T-helper 17 cell (primary cell): ENCODE measurements at regions not wholly inside any gene's neighbourhood (a gene's known extent, or its start where the extent isn't known, plus 50 kb on each side); places are given as distances from the start of the nearest gene placed in this dataset.

Experiments
- ATAC-seq: fragments of 150-1000 bp; cut with Tn5 transposase; 2 replicates; pipeline ENCODE4 v1.10.0; 2021; ENCODE audit warnings: mild to moderate bottlenecking, moderate library complexity
- DNase-seq, 3 donors: peaks; one replicate each; pipeline versions ENCODE4 v3.0.0 to v3.0.0-alpha.2; 2020 to 2021
- H3K9me3 ChIP-seq: one replicate; pipeline ENCODE4 v1.7.0; 2013; ENCODE audit warnings: low read length, mild to moderate bottlenecking; ENCODE audit not compliant: control insufficient read depth, poor library complexity, severe bottlenecking
- H3K27ac Mint-ChIP-seq: one replicate; pipeline ENCODE4 v1.8.0; 2022; ENCODE audit warnings: mild to moderate bottlenecking, moderate library complexity, mixed read lengths
- H3K27me3 Mint-ChIP-seq: one replicate; pipeline ENCODE4 v1.8.0; 2022; ENCODE audit warnings: mixed read lengths
- H3K36me3 Mint-ChIP-seq: one replicate; pipeline ENCODE4 v1.8.0; 2022; ENCODE audit warnings: low read depth, mixed read lengths
- H3K4me1 Mint-ChIP-seq: one replicate; pipeline ENCODE4 v1.8.0; 2022; ENCODE audit warnings: mild to moderate bottlenecking, mixed read lengths
- H3K4me3 Mint-ChIP-seq: one replicate; pipeline ENCODE4 v1.8.0; 2022; ENCODE audit warnings: mild to moderate bottlenecking, moderate library complexity, mixed read lengths

DNA sequence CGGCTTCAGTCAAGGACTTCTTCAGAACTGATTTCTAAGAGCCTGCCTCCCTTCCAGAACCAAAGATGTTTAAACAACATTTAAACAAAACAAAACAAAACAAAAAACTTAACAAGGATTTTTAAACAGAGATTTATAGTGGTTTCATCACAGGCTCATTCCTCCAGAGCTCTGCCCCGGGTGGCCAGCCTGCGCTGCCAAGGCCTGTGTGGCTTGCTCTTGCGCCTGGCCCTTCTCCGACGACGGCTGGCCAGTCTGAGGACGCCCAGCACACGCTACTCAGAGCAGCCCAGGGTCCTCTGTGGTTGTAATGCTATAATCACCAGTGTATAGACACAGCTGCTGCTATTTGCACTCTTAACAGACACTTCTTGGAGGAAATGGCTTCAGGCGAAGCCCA lies 307.2 kb upstream of the MYOCD start:
- no peak overlapping the region for H3K4me3 Mint-ChIP-seq
- no peaks in the 10 kb centered on the region for H3K9me3 ChIP-seq
- H3K27ac Mint-ChIP-seq = no peak overlapping the region
- no peaks in the 10 kb centered on the region for H3K36me3 Mint-ChIP-seq
- ATAC-seq (no peak), DNase-seq (no peak)
- H3K4me1 Mint-ChIP-seq = no peaks in the 10 kb centered on the region
- H3K27me3 Mint-ChIP-seq = no peaks in the 10 kb centered on the region

DNA sequence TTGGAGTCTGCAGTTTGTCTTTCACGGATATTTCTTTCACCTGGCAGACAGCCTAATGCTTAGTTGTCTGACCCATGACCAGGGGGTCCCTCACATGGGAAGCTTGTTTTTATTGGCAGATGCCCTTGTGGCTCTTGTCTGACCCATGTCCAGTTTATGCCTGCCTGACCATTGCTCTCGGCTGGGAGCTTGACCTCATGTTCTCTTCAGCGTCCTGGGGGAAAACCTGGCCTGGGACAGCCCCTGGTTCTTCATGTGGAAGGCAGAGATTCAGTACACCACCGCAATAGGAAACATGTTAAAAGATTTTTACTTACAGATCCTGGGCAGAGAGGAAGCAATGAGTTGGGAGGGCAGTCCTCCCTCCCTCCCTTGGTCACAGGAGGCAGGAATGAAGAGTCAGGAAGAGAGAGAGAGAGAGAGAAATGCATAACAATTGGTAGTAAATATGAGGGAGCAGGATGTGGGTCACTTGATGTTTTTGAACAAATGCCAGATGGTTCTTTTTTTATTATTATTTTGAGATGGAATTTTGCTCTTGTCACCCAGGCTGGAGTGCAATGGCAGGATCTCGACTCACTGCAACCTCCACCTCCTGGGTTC lies 302.7 kb upstream of the MYOCD start:
- DNase-seq (no peak), ATAC-seq (no peak)
- Mint-ChIP-seq H3K27ac (no peak overlapping the region), H3K27me3 (no peaks in the 10 kb centered on the region), H3K36me3 (no peaks in the 10 kb centered on the region), H3K4me1 (no peaks in the 10 kb centered on the region), H3K4me3 (no peak overlapping the region)
- H3K9me3 ChIP-seq = no peaks in the 10 kb centered on the region

DNA sequence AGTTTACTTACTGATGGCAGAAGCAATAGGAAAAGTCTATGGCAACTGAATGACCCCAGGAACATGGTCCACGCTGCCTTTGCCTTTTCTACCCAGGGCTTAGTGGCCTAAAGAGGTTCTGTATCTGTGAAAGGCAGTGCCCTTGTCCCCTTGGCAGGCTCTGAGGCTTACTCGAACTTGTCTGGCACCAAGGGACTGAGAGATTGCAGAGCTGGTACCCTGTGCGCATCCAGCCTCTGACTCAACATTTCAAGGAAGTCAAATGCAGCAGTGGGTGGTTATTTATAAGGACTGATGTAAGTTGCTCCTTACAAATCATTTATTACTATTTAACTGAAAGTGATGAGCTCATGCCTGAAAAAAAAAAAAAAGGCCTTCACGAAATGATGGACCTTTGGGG lies 299.9 kb upstream of the MYOCD start:
- DNase-seq = no peak
- Mint-ChIP-seq H3K4me1 (no peaks in the 10 kb centered on the region), H3K4me3 (no peak overlapping the region), H3K27me3 (no peaks in the 10 kb centered on the region), H3K36me3 (no peaks in the 10 kb centered on the region), H3K27ac (no peak overlapping the region)
- ATAC-seq = no peak
- no peaks in the 10 kb centered on the region for H3K9me3 ChIP-seq

DNA sequence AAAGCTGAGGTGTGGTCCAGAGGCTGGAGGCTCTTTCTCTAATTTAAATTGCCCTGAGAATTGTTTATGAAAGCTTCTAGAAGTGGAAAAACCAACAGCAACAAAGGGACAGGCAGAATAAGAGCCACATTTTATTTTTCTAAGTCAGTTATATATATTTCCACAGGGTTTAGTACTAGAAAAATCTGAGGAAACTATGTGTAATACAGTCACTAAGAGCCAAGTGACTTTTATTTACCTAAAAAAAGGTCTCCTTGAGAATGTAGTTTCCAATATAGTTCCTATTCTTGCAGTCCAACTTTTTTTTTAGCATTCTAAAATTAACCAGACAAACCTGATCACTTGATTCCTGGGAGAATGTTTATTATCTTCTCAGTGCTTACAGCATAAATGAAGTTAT lies 296.6 kb upstream of the MYOCD start:
- peaks cover 4% of the 10 kb centered on the region for H3K9me3 ChIP-seq
- no peak for DNase-seq
- Mint-ChIP-seq H3K27ac (no peak overlapping the region), H3K4me3 (no peak overlapping the region), H3K36me3 (no peaks in the 10 kb centered on the region), H3K27me3 (no peaks in the 10 kb centered on the region), H3K4me1 (no peaks in the 10 kb centered on the region)
- no peak for ATAC-seq

DNA sequence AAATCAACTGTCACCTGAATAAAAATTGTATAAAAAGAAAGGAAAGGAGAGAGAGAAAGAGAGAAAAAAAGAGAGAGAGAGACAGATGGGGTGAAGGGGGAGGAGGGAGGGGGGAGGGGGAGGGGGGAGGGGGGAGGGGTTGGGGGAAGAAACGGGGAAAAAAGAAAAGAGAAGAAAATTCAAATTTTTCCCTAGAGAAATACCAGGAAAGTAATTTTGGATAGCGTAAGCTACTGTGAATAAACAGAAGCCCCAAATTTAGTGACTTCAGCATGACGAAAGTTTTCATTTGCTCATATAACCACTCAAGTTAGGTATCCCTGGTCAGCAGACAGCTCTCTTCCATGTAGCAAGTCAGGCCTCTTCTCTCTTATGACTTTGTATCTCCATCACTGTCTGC lies 289.4 kb upstream of the MYOCD start:
- Mint-ChIP-seq H3K36me3 (no peaks in the 10 kb centered on the region), H3K27ac (no peak overlapping the region), H3K4me3 (no peak overlapping the region), H3K27me3 (no peaks in the 10 kb centered on the region), H3K4me1 (no peaks in the 10 kb centered on the region)
- peaks cover 4% of the 10 kb centered on the region for H3K9me3 ChIP-seq
- DNase-seq (no peak), ATAC-seq (no peak)

DNA sequence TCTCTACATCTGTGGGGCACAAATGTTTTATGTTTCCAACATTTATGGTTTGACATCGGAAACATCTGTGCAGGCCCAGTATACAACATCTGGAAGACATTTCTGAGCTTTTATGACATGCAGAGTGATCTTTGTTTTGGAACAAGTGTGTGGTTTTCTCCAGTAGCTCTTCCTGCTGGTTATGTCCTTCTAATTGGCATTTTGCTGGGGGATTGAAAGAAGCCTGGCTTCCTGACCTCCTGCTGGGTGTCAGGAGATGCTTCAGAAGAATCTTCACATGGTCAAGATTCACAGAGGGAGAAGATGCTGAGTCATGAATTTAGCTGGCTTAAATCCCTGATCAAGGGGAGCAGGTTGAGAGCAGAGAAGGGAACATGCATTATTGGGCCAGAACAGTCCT lies 279.5 kb upstream of the MYOCD start:
- H3K9me3 ChIP-seq = no peaks in the 10 kb centered on the region
- H3K27me3 Mint-ChIP-seq = no peaks in the 10 kb centered on the region
- H3K4me1 Mint-ChIP-seq = no peaks in the 10 kb centered on the region
- H3K4me3 Mint-ChIP-seq = no peak overlapping the region
- no peak for DNase-seq
- no peaks in the 10 kb centered on the region for H3K36me3 Mint-ChIP-seq
- H3K27ac Mint-ChIP-seq = no peak overlapping the region
- ATAC-seq = no peak

DNA sequence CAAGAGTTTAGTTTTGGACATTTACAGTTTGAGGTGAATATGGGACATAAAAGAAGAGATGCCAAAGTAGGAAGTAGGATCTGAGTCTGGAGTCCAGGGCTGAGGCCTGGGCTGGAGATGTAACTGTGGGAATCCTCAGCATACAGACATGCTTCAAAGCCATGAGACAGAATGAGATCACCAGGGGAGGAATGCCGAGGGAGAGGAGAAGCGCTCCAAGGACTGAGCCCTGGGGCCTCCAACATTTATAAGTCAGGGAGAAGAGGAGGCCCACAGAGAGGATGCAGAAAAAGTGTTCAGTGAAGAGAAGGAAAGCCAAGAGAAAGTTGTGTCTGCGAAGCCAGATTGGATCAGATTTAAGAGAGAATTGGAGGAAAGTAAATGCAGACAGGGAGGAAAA lies 277.5 kb upstream of the MYOCD start:
- DNase-seq (no peak), ATAC-seq (no peak)
- H3K9me3 ChIP-seq = no peaks in the 10 kb centered on the region
- Mint-ChIP-seq H3K27me3 (no peaks in the 10 kb centered on the region), H3K4me3 (no peak overlapping the region), H3K36me3 (no peaks in the 10 kb centered on the region), H3K4me1 (no peaks in the 10 kb centered on the region), H3K27ac (no peak overlapping the region)

DNA sequence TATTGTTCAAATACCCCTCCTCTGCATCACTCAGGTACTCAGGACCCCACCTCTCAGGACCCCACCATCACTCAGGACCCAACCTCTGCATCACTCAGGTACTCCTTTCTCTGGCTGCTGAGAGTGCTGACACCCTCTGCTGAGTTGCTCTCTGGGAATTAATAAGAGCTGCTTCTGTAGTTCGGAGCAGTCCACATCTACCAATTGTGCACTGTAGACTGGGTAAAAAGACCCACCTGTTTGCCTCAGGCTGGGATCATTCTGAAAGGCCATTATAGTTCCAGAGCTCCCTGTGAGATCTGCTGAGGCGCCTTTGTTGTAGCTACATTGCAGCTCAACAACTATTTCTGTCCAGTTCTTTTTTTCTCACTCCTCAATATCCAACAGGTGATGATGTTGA lies 276.3 kb upstream of the MYOCD start:
- H3K4me3 Mint-ChIP-seq = no peak overlapping the region
- no peak overlapping the region for H3K27ac Mint-ChIP-seq
- no peak for ATAC-seq

DNA sequence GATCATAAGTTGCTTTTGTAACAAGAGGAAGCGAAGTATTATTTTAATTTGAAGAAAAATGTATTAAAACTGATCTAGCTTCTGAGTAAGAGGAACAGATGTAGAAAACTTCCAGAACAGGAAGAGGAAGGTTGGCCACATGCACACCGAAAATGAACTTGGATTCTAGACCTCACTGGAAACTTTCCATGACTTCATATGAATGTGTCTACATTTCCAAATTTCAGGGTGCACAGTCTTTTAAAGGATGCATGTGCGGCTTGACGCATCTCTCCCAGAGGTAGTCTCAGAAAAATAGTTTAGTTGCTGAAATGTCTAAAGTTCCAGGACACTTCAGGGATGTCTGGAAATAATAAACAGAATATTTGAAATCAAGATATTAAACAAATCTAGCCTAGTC lies 275.1 kb upstream of the MYOCD start:
- ATAC-seq = no peak
- H3K36me3 Mint-ChIP-seq = no peaks in the 10 kb centered on the region
- no peak for DNase-seq
- no peaks in the 10 kb centered on the region for H3K9me3 ChIP-seq
- no peak overlapping the region for H3K27ac Mint-ChIP-seq
- H3K27me3 Mint-ChIP-seq = no peaks in the 10 kb centered on the region
- no peaks in the 10 kb centered on the region for H3K4me1 Mint-ChIP-seq
- no peak overlapping the region for H3K4me3 Mint-ChIP-seq

More for the DNA sequence above, 276.3 kb upstream of the MYOCD start:
- H3K36me3 Mint-ChIP-seq = no peaks in the 10 kb centered on the region
- no peaks in the 10 kb centered on the region for H3K27me3 Mint-ChIP-seq
- H3K9me3 ChIP-seq = no peaks in the 10 kb centered on the region
- H3K4me1 Mint-ChIP-seq = no peaks in the 10 kb centered on the region
- DNase-seq = no peak

DNA sequence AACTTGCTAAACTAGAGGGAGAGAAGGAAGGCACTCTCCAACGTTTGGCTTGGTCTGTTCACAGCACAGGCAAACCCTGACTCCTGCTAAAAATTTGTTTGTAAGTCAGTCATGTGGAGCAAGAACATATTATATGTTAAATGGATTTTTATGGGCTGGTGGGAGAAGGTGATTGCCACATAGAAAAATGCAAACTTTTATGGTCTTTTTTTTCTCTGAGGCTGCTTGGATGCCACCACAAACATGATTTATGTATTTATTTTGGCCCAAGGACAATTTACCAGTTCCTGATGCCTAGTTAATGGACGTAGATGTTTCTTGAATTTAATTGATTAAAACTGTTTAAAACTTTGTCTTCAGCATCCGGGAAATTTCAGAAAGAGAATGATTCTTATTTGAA lies 274.2 kb upstream of the MYOCD start:
- ATAC-seq = no peak
- H3K9me3 ChIP-seq = no peaks in the 10 kb centered on the region

DNA sequence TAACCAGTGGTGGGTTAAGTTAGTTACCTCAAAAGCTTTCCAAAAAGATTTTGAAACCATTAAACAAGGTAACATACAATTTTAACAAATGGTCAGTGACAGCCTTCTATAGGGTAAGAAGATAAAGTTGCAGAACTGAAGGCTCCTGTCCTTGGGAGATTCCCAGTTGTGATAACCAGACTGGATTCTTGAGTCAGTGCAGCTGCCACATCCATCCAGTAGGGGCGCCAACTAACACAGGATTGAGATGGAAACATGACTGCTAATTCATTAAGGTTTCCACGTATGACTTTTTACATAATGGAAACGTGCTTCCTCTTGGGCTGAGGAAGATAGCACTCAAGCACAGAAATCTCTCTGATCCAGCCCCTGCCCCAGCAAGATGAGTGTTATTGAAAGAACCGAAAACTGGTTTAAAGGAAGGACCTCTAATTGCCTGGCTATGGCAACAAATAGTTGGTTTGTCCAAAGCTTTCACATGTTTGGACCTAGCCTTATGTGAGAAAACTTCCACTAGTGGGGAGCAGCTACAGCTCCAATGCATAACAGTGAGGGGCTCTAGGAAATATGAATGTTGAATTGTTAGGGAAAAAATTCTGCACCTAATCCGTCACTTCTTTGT lies 269.8 kb upstream of the MYOCD start:
- Mint-ChIP-seq H3K27me3 (no peaks in the 10 kb centered on the region), H3K4me3 (no peak overlapping the region), H3K36me3 (no peaks in the 10 kb centered on the region), H3K4me1 (no peaks in the 10 kb centered on the region), H3K27ac (no peak overlapping the region)
- H3K9me3 ChIP-seq = no peaks in the 10 kb centered on the region
- DNase-seq (no peak), ATAC-seq (no peak)

More for the DNA sequence above, 274.2 kb upstream of the MYOCD start:
- H3K4me1 Mint-ChIP-seq = no peaks in the 10 kb centered on the region
- no peak for DNase-seq
- H3K4me3 Mint-ChIP-seq = no peak overlapping the region
- H3K27me3 Mint-ChIP-seq = no peaks in the 10 kb centered on the region
- H3K27ac Mint-ChIP-seq = no peak overlapping the region
- no peaks in the 10 kb centered on the region for H3K36me3 Mint-ChIP-seq

DNA sequence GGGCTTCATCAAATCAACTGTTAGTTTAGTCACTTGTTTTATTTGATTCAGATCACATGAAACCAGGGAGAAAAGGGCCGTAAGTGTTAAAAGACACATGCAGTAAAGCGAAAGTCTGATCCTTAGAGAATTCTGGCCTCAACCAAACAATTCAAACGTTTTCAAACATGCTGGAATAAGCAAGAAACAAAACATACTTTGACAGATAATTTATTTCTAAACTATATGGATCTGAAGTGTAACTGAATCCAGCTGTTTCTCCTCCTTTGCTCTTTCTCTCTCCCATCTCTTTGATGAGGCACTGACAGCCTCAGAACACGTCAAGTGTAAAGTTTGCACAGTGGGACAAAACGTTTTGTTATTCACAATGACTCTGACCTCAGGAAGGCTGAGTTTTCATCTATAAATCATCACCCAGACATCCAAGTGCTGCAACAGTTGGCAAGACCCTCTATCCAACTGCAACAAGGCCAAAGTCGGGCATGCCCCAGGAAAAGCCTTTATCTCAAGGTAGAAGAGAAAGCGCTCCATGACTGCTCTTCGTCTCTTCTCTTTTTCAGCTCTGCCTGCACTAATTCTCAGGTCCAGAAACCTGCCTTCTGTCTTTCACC lies 267.1 kb upstream of the MYOCD start:
- DNase-seq (no peak), ATAC-seq (no peak)
- Mint-ChIP-seq H3K27me3 (no peaks in the 10 kb centered on the region), H3K27ac (no peak overlapping the region), H3K4me3 (no peak overlapping the region), H3K4me1 (no peaks in the 10 kb centered on the region), H3K36me3 (no peaks in the 10 kb centered on the region)
- H3K9me3 ChIP-seq = no peaks in the 10 kb centered on the region

DNA sequence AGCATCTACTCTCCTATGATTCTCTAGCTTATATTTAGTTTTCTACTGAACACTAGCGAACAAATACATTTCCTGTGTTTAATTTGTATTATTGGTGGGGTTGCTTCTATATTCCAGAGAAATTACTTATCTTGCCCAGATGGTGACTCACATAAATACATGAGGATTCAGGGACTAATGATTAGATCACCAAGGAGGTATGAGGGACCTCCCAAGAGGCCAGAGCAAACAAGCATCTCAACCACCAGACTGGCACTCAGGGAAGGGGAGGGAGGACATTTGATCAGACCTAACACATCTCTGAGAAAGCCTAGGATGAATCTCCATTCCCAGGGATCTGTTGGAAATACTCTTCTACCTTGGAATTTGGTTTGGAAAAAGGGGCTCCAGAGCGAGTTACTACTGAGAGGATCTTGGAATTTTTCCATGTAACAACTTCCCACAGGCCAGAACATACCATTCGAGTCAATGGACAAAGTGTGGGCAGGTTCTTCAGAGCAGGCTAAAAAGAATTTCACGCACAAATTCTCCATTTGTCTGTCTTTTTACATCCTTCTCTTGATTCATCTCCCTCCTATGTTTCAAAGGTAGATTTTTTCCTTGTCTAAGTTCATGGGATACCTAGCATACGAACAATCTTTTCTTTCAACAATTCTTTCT lies 262.6 kb upstream of the MYOCD start:
- H3K4me1 Mint-ChIP-seq = no peaks in the 10 kb centered on the region
- no peaks in the 10 kb centered on the region for H3K36me3 Mint-ChIP-seq
- DNase-seq (no peak), ATAC-seq (no peak)
- H3K27ac Mint-ChIP-seq = no peak overlapping the region
- no peak overlapping the region for H3K4me3 Mint-ChIP-seq
- no peaks in the 10 kb centered on the region for H3K27me3 Mint-ChIP-seq
- no peaks in the 10 kb centered on the region for H3K9me3 ChIP-seq
